C4-2B (cell line): ENCODE measurements at regions not wholly inside any gene's neighbourhood (a gene's known extent, or its start where the extent isn't known, plus 50 kb on each side); places are given as distances from the start of the nearest gene placed in this dataset.

Experiments
- H3K27ac ChIP-seq: fragments of 450-650 bp; 2 replicates; pipeline ENCODE4 v1.5.1; 2017
- CTCF ChIP-seq: fragments of 450-650 bp; conservative IDR thresholded peaks from 2 replicates; pipeline ENCODE4 v1.5.1; 2017; ENCODE audit warnings: mild to moderate bottlenecking
- ZFX ChIP-seq: fragments of 450-650 bp; IDR thresholded peaks from 2 replicates; pipeline ENCODE4 v1.6.1; 2017

GRCh38 chr5:135115591-135115990 lies 81.6 kb upstream of the PITX1 start:
- H3K27ac ChIP-seq, result no peak overlapping the region
- TF ChIP-seq ZFX, result no peak
- no peak for TF ChIP-seq CTCF

DNA sequence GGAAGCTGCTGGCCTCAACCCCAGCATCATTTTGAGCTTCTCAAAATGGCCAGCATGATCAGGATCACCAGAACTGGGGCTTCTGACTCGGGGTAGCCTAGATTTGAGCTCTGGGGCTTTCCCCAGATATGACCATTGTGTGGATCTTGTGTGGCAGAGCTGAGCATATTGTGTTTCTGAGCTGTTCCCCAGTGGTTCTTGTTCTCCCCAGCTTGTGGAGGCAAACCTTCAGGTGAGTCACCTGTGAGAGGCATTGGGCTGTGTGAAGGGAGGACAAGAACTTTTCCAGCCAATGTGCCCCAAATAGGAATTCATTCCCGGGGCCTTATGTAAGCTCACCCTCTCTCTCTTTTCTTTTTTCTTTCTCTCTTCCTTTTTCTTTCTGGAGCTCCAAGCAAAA lies 80.7 kb upstream of the PITX1 start:
- no peak overlapping the region for H3K27ac ChIP-seq

DNA sequence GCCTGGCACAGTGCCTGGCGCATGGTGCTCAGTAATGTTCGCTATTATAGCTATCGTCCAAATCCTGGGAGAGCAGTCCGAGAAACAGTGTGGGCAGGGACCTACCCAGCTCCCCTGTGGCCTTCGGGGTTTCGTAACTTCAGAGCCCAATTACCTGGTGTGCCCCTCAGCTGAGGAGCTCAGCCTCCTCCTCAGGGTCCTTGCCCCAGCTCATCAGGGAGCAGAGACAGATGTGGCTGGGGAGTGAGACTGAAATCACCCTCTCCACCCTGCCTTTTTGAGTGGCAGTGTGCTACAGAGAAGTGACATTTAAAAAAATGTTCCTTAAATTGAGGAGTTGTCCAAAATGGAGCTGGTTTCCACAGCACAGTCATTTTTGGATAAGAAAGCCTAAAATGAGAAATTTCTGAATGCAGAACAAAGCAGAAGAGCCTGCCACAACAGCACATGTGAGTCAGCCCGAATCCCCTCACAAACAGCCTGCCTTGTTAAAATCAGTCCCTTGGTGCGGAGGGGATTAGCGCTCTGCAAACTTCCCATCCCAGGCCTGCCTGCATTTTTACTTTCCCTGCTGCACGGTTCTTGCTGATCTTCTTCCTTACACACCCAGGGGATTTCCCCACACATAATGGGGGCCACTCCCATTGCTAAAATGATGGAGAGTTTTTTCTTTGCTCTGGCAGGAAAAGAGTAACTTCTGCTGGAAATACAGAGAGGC lies 78.1 kb upstream of the PITX1 start:
- H3K27ac ChIP-seq, result no peak overlapping the region
- TF ChIP-seq CTCF (no peak), ZFX (no peak)

More for the DNA sequence above, 80.7 kb upstream of the PITX1 start:
- TF ChIP-seq ZFX (no peak), CTCF (no peak)

DNA sequence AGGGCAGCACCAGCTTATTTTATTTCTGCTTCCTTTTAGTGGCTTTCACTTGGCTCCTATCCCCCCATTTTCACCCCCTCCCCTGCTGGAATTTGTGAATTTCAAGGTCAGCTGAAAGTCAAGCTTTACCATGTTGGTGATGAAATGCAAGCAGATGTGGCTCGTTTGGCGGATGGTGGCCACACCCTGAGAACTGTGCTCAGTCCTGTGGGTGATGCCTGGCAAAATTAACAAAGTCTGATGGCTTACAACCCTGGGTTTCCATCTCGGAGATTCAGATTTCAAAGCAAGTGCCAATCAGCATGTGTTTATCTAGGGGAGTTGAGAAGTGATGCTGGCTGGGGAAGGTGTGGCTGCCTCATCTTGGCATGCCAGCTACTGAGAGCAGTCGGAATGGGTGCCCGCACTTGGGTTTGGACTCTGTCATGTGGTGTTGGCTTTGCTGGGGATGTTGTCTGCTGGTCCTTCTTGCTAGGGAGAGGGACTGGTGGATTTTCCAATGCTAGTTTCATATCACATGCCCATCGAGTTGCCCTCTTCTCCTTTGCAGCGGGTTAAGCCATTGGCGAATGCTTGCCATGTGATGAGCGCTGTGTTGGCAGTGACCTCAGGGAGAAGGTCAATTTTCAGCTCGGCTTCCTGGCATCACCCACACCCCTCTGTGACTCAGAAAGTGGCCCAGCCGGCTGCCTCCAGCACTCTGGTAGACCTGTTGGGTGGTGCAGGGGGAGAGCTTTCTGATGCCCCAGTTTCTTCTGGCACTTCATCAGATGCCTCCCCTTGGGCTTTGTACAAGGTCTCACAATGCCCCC lies 77.0 kb upstream of the PITX1 start:
- TF ChIP-seq ZFX (no peak), CTCF (no peak)
- no peak overlapping the region for H3K27ac ChIP-seq

GRCh38 chr5:135108992-135109391 lies 75.0 kb upstream of the PITX1 start:
- no peak overlapping the region for H3K27ac ChIP-seq
- TF ChIP-seq CTCF, result no peak
- TF ChIP-seq ZFX, result no peak

DNA sequence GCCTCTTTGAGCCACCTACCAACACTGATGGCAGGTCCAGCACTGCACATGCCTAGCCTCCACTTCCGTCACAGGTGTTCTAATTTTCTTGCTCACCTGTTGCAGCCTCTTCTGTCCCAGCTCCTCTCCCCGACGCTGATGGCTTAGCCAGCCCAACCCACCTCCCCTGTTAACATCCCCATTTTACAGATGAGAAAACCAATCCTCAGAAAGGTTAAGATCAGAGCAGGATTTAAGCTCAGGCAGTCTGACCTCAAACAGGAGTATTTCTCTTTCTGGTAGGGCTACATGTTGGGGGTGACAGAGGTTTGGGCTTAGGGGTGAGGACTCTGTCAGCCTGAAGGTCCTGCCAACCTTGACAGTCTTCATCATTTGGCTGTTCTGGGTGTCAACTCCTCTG lies 74.5 kb upstream of the PITX1 start:
- TF ChIP-seq ZFX (no peak), CTCF (no peak)
- no peak overlapping the region for H3K27ac ChIP-seq

- TF ChIP-seq CTCF (no peak), ZFX (no peak)
- no peak overlapping the region for H3K27ac ChIP-seq
Observed at GRCh38 chr5:135107986-135108385, 74.0 kb upstream of the PITX1 start.
